ENCODE measurements at regions not wholly inside any gene's neighbourhood (a gene's known extent, or its start where the extent isn't known, plus 50 kb on each side); places are given as distances from the start of the nearest gene placed in this dataset.

DNA sequence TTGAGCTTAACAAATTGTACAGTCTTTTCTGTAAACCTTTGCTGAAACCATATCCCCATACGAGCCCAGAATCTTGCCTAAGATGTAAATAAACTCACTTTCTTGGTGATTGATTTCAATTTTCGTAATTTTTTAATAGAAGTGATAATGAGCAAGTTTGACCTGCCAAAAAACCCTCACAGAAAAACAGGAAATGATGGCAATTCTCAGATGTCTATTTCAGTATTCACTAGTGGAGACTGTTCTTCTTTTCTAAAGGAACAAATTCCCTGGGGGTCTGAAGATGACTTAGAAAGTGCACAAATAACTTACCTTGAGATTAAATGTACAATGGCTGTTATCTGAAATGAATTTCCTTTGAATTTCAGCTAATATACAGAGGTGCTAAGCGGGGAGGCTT lies 116.5 kb upstream of the CMC1 start:
- ATAC-seq (no peak), FAIRE-seq (no peak), DNase-seq (ENCODE audit: low spot score) (no peak)
- ChIA-PET CTCF (ENCODE audit: low intra/inter-chr PET ratio, low total read pairs) (no interaction called here), POLR2A (no interaction called here)
- Histone ChIP-seq H3K79me2 (ENCODE audit: insufficient read depth, low read length) (no peaks in the 10 kb centered on the region), H3K9ac (ENCODE audit: insufficient read depth, low read depth, low read length) (no peak overlapping the region), H4K20me1 (ENCODE audit: insufficient read depth, low read length) (no peaks in the 10 kb centered on the region), H3K27me3 (ENCODE audit: control insufficient read depth in 1 of 2, insufficient read depth in 2 of 2, low read length in 2 of 2) (no peaks in the 10 kb centered on the region), H3K4me3 (replicated peaks in 1 of 3; ENCODE audit: insufficient read depth in 1 of 3, low read depth in 2 of 3, low read length in 3 of 3) (no peak overlapping the region), H3K4me2 (ENCODE audit: low read depth, low read length) (no peak overlapping the region), H2AFZ (ENCODE audit: low read length) (no peak overlapping the region), H3K36me3 (replicated peaks in 1 of 2; ENCODE audit: control insufficient read depth in 1 of 2, insufficient read depth in 2 of 2, low read length in 2 of 2) (no peaks in the 10 kb centered on the region), H3K27ac (ENCODE audit: extremely low read length, insufficient read depth, low read length) (no peak overlapping the region), H3K9me3 (ENCODE audit: low read length) (no peaks in the 10 kb centered on the region), H3K4me1 (ENCODE audit: insufficient read depth, low read length) (peaks cover 6% of the 10 kb centered on the region; the same call in 1 of the 2 replicates)
- 20% methylated on average over 3 of the region's 3 CpGs for WGBS (ENCODE audit: low lambda C conversion rate)
- in situ Hi-C loops (cut with HindIII; ENCODE audit: extremely low pct_ligation_motif_present, low pct_unique_long_range_greater_than_20kb) = no loop called here
- no TSS peak for BruUV-seq (replicated peaks)
- TF ChIP-seq, protein P1, sequence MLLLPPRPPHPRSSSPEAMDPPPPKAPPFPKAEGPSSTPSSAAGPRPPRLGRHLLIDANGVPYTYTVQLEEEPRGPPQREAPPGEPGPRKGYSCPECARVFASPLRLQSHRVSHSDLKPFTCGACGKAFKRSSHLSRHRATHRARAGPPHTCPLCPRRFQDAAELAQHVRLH (CRISPR knock-in tag; IDR thresholded peaks at IDR 0.05; ENCODE audit: borderline replicate concordance, low read depth) = no peak
- TF ChIP-seq NR2F6 (IDR thresholded peaks at IDR 0.05) (no peak), NR2F6 (CRISPR knock-in tag; IDR thresholded peaks at IDR 0.05) (no peak), KDM3A (CRISPR knock-in tag; IDR thresholded peaks at IDR 0.05; ENCODE audit: low read depth) (no peak)
- TF ChIP-seq, protein P2, sequence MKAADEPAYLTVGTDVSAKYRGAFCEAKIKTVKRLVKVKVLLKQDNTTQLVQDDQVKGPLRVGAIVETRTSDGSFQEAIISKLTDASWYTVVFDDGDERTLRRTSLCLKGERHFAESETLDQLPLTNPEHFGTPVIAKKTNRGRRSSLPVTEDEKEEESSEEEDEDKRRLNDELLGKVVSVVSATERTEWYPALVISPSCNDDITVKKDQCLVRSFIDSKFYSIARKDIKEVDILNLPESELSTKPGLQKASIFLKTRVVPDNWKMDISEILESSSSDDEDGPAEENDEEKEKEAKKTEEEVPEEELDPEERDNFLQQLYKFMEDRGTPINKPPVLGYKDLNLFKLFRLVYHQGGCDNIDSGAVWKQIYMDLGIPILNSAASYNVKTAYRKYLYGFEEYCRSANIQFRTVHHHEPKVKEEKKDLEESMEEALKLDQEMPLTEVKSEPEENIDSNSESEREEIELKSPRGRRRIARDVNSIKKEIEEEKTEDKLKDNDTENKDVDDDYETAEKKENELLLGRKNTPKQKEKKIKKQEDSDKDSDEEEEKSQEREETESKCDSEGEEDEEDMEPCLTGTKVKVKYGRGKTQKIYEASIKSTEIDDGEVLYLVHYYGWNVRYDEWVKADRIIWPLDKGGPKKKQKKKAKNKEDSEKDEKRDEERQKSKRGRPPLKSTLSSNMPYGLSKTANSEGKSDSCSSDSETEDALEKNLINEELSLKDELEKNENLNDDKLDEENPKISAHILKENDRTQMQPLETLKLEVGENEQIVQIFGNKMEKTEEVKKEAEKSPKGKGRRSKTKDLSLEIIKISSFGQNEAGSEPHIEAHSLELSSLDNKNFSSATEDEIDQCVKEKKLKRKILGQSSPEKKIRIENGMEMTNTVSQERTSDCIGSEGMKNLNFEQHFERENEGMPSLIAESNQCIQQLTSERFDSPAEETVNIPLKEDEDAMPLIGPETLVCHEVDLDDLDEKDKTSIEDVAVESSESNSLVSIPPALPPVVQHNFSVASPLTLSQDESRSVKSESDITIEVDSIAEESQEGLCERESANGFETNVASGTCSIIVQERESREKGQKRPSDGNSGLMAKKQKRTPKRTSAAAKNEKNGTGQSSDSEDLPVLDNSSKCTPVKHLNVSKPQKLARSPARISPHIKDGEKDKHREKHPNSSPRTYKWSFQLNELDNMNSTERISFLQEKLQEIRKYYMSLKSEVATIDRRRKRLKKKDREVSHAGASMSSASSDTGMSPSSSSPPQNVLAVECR (CRISPR knock-in tag; IDR thresholded peaks at IDR 0.05; ENCODE audit: borderline replicate concordance) = no peak
- intact Hi-C loops (cut with micrococcal nuclease; ENCODE audit: unreplicated experiment) = no loop called here

DNA sequence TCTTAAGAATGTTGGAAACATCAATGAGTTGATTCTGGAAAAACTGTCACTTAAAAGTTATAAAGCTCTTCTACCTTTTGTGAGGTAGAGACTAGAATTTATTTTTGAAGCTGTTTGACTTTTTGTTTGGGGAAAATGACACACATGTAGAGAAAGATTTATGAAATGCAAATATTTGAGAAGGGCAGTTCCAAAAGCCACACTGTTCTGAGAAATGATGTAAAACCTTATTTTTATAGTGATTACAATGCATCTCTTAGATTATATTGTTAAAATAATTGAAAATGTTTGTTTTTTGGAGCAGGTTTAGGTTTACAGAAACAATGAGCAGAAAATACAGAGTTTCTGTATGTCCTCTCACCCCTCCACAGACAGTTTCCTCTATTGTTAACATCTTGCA lies 116.1 kb upstream of the CMC1 start:
- no peaks in the 10 kb centered on the region for H3K27me3 ChIP-seq (ENCODE audit: control insufficient read depth in 1 of 2, insufficient read depth in 2 of 2, low read length in 2 of 2)
- in situ Hi-C loops (cut with HindIII; ENCODE audit: extremely low pct_ligation_motif_present, low pct_unique_long_range_greater_than_20kb) (no loop called here), intact Hi-C loops (cut with micrococcal nuclease; ENCODE audit: unreplicated experiment) (no loop called here)
- peaks cover 6% of the 10 kb centered on the region; the same call in 1 of the 2 replicates for H3K4me1 ChIP-seq (ENCODE audit: insufficient read depth, low read length)
- FAIRE-seq (no peak), DNase-seq (ENCODE audit: low spot score) (no peak), ATAC-seq (no peak)
- CTCF ChIA-PET (ENCODE audit: low intra/inter-chr PET ratio, low total read pairs) = no interaction called here
- no peaks in the 10 kb centered on the region for H3K79me2 ChIP-seq (ENCODE audit: insufficient read depth, low read length)
- no peak overlapping the region for H2AFZ ChIP-seq (ENCODE audit: low read length)
- no peaks in the 10 kb centered on the region for H3K9me3 ChIP-seq (ENCODE audit: low read length)
- no peak overlapping the region for H3K27ac ChIP-seq (ENCODE audit: extremely low read length, insufficient read depth, low read length)
- H3K9ac ChIP-seq (ENCODE audit: insufficient read depth, low read depth, low read length) = no peak overlapping the region
- H3K36me3 ChIP-seq (replicated peaks in 1 of 2; ENCODE audit: control insufficient read depth in 1 of 2, insufficient read depth in 2 of 2, low read length in 2 of 2) = no peaks in the 10 kb centered on the region
- H4K20me1 ChIP-seq (ENCODE audit: insufficient read depth, low read length) = no peaks in the 10 kb centered on the region
- no peak overlapping the region for H3K4me2 ChIP-seq (ENCODE audit: low read depth, low read length)
- H3K4me3 ChIP-seq (replicated peaks in 1 of 3; ENCODE audit: insufficient read depth in 1 of 3, low read depth in 2 of 3, low read length in 3 of 3) = no peak overlapping the region
- POLR2A ChIA-PET = no interaction called here
- no TSS peak for BruUV-seq (replicated peaks)
- no peak for TF ChIP-seq ZNF841 (CRISPR knock-in tag; IDR thresholded peaks at IDR 0.05; ENCODE audit: borderline replicate concordance)
- TF ChIP-seq, protein P3, sequence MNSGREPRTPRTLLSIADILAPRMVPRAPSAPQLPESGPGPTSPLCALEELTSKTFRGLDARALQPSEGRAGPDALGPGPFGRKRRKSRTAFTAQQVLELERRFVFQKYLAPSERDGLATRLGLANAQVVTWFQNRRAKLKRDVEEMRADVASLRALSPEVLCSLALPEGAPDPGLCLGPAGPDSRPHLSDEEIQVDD (CRISPR knock-in tag; IDR thresholded peaks at IDR 0.05; ENCODE audit: borderline replicate concordance) = no peak
- TF ChIP-seq ZNF777 (CRISPR knock-in tag; IDR thresholded peaks at IDR 0.05) = no peak
- no peak for TF ChIP-seq CEBPG (CRISPR knock-in tag; IDR thresholded peaks at IDR 0.05)
- TF ChIP-seq ISL2 (CRISPR knock-in tag; IDR thresholded peaks at IDR 0.05) = no peak
- TF ChIP-seq ZNF543 (CRISPR knock-in tag; IDR thresholded peaks at IDR 0.05) = no peak
- no peak for TF ChIP-seq CREM (IDR thresholded peaks at IDR 0.05)
- TF ChIP-seq CREM (CRISPR knock-in tag; IDR thresholded peaks at IDR 0.05) = no peak
- TF ChIP-seq, protein P4, sequence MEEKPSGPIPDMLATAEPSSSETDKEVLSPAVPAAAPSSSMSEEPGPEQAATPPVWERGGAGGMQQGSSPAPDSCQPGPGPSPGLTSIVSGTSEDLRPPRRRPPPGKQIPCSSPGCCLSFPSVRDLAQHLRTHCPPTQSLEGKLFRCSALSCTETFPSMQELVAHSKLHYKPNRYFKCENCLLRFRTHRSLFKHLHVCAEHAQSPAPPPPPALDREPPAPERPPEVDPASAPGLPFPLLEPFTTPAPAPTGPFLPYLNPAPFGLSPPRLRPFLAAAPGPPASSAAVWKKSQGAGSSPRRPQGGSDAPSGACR (CRISPR knock-in tag; IDR thresholded peaks at IDR 0.05) = no peak

Measured in HepG2 (cell line).